GM12878 (cell line): ENCODE measurements at regions not wholly inside any gene's neighbourhood (a gene's known extent, or its start where the extent isn't known, plus 50 kb on each side); places are given as distances from the start of the nearest gene placed in this dataset.

Source experiments
- ATAC-seq: fragments of 200-7000 bp; cut with Tn5 transposase; 3 replicates; pipeline ENCODE4 v1.9.1; 2020; ENCODE audit warnings: mild to moderate bottlenecking, moderate library complexity
- BruUV-seq: library from RNA; stranded (reverse); fragments of 400-500 nt; replicated peaks from 2 replicates; lab custom pipeline; 2021; lab: Mats Ljungman, UMichigan
- CTCF ChIA-PET: fragments of 300-600 bp; sonication (Branson Sonifier 250); formaldehyde crosslinking; extraction: SDS; loops from one replicate; lab custom pipeline; 2021; ENCODE audit warnings: inconsistent platforms; lab: Yijun Ruan, JAX
- POLR2A ChIA-PET: fragments of 350-600 bp; formaldehyde crosslinking; extraction: SDS; loops from one replicate; lab custom pipeline; 2021; ENCODE audit warnings: inconsistent platforms; lab: Charles Lee
- RAD21 ChIA-PET: fragments of 300-600 bp; sonication (Branson Sonifier 250); formaldehyde crosslinking; loops from one replicate; lab custom pipeline; 2023; ENCODE audit warnings: antibody characterized with exemption; ENCODE audit not compliant: unreplicated experiment; lab: Charles Lee
- SMC1A ChIA-PET: fragments of 300-600 bp; sonication (Branson Sonifier 250); formaldehyde crosslinking; loops from one replicate; lab custom pipeline; 2023; ENCODE audit not compliant: unreplicated experiment, uncharacterized antibody; lab: Charles Lee
- DNase-seq: peaks from one replicate; pipeline ENCODE4 v3.0.0-alpha.2; 2011; ENCODE audit warnings: low read depth, low spot score
- FAIRE-seq: peaks from 3 replicates; lab custom pipeline; 2011; peaks lifted over from hg19 to GRCh38; lab: Jason Lieb, UNC
- H2AFZ ChIP-seq: 2 replicates; pipeline ENCODE4 v1.6.0; 2011; ENCODE audit warnings: low read depth, low read length, control low read depth; ENCODE audit not compliant: control insufficient read depth
- H3K27ac ChIP-seq: 2 replicates; pipeline ENCODE4 v1.5.1; 2011; ENCODE audit warnings: control low read depth; ENCODE audit not compliant: control insufficient read depth, insufficient read depth
- H3K27me3 ChIP-seq, 2 experiments: replicated peaks in 1 of 2; 2 replicates each; pipeline versions ENCODE4 v1.6.0 to v1.6.1; 2011; ENCODE audit warnings: low read length in 1 of 2; ENCODE audit not compliant: control insufficient read depth in 2 of 2, insufficient read depth in 2 of 2
- H3K36me3 ChIP-seq, 2 experiments: 2 replicates each; pipeline ENCODE4 v1.5.1; 2011; ENCODE audit warnings: low read length in 1 of 2; ENCODE audit not compliant: control insufficient read depth in 2 of 2, insufficient read depth in 2 of 2
- H3K4me1 ChIP-seq: 2 replicates; pipeline ENCODE4 v1.6.1; 2011; ENCODE audit warnings: mild to moderate bottlenecking, low read length, moderate library complexity, mixed read lengths; ENCODE audit not compliant: control insufficient read depth, insufficient read depth
- H3K4me2 ChIP-seq: 2 replicates; pipeline ENCODE4 v1.6.0; 2011; ENCODE audit warnings: control low read depth; ENCODE audit not compliant: control insufficient read depth, insufficient read depth
- H3K4me3 ChIP-seq: fragments of 200-600 bp; sonication (generic); 2 replicates; pipeline ENCODE4 v1.5.1; 2016
- H3K79me2 ChIP-seq: 2 replicates; pipeline ENCODE4 v1.6.0; 2011; ENCODE audit warnings: low read length; ENCODE audit not compliant: control insufficient read depth, insufficient read depth
- H3K9ac ChIP-seq: 2 replicates; pipeline ENCODE4 v1.8.0; 2011; ENCODE audit warnings: low read length, control low read depth, mixed read lengths; ENCODE audit not compliant: control insufficient read depth, insufficient read depth
- H3K9me3 ChIP-seq: replicated peaks from 3 replicates; pipeline ENCODE4 v1.5.1; 2011; ENCODE audit warnings: mild to moderate bottlenecking, low read length; ENCODE audit not compliant: control insufficient read depth, insufficient read depth
- H4K20me1 ChIP-seq: 2 replicates; pipeline ENCODE4 v1.6.0; 2011; ENCODE audit not compliant: control insufficient read depth, insufficient read depth
- ATF3 ChIP-seq: IDR thresholded peaks from 2 replicates; pipeline ENCODE4 v1.6.1; 2011; ENCODE audit warnings: low read depth, mild to moderate bottlenecking, low read length, moderate library complexity, borderline replicate concordance; ENCODE audit errors: extremely low read depth
- BACH1 ChIP-seq: fragments of 450-650 bp; IDR thresholded peaks from 2 replicates; pipeline ENCODE4 v1.6.1; 2017; ENCODE audit warnings: mild to moderate bottlenecking, borderline replicate concordance
- CBFB ChIP-seq: IDR thresholded peaks from 2 replicates; pipeline ENCODE4 v1.6.1; 2016; ENCODE audit warnings: antibody characterized with exemption, low read depth
- CBX5 ChIP-seq: sonication (generic); IDR thresholded peaks from 2 replicates; pipeline ENCODE4 v1.6.1; 2016; ENCODE audit warnings: low read depth, moderate library complexity, mild to moderate bottlenecking, inconsistent platforms
- CHD4 ChIP-seq: fragments of 200-600 bp; sonication (generic); IDR thresholded peaks from 2 replicates; pipeline ENCODE4 v1.6.1; 2016; ENCODE audit warnings: mild to moderate bottlenecking
- DPF2 ChIP-seq: fragments of 450-650 bp; IDR thresholded peaks from 2 replicates; pipeline ENCODE4 v1.6.1; 2017; ENCODE audit warnings: mild to moderate bottlenecking
- EED ChIP-seq: sonication (generic); IDR thresholded peaks from 2 replicates; pipeline ENCODE4 v1.6.1; 2016; ENCODE audit warnings: antibody characterized with exemption, low read depth
- ESRRA ChIP-seq: IDR thresholded peaks from 2 replicates; pipeline ENCODE4 v1.6.1; 2012; ENCODE audit warnings: mild to moderate bottlenecking, low read length, improper control_type of control experiment
- MEF2B ChIP-seq: fragments of 450-650 bp; IDR thresholded peaks from 2 replicates; pipeline ENCODE4 v1.6.1; 2018; ENCODE audit warnings: mild to moderate bottlenecking, moderate library complexity; ENCODE audit not compliant: partially characterized antibody, poor library complexity, severe bottlenecking
- PKNOX1 ChIP-seq: fragments of 450-650 bp; IDR thresholded peaks from 2 replicates; pipeline ENCODE4 v1.6.1; 2016; ENCODE audit warnings: mild to moderate bottlenecking
- POLR2A ChIP-seq: IDR thresholded peaks from 2 replicates; pipeline ENCODE4 v1.6.1; 2011; ENCODE audit warnings: low read depth, mild to moderate bottlenecking, low read length
- POLR2AphosphoS5 ChIP-seq: IDR thresholded peaks from 2 replicates; pipeline ENCODE4 v1.6.1; 2011; ENCODE audit warnings: mild to moderate bottlenecking, low read length, inconsistent platforms
- PRDM15 ChIP-seq: fragments of 450-650 bp; formaldehyde crosslinking; IDR thresholded peaks from 2 replicates; pipeline ENCODE4 v1.4.0; 2020; ENCODE audit warnings: mild to moderate bottlenecking, moderate library complexity
- RCOR1 ChIP-seq: conservative IDR thresholded peaks from 2 replicates; pipeline ENCODE4 v1.6.1; 2012; ENCODE audit warnings: low read depth, low read length, improper control_type of control experiment
- SKIL ChIP-seq: fragments of 450-650 bp; IDR thresholded peaks from 2 replicates; pipeline ENCODE4 v1.6.1; 2017; ENCODE audit warnings: mild to moderate bottlenecking, low read depth, inconsistent platforms; ENCODE audit not compliant: poor library complexity, severe bottlenecking
- TCF3 ChIP-seq: IDR thresholded peaks from 2 replicates; pipeline ENCODE4 v1.6.1; 2012; ENCODE audit warnings: low read depth, mild to moderate bottlenecking, low read length, borderline replicate concordance; ENCODE audit not compliant: insufficient read depth
- ZNF24 ChIP-seq: fragments of 450-650 bp; IDR thresholded peaks from 2 replicates; pipeline ENCODE4 v1.6.1; 2017; ENCODE audit warnings: antibody characterized with exemption, mild to moderate bottlenecking
- in situ Hi-C: fragments of 300-500 bp; cut with MboI; formaldehyde crosslinking; loops from 9 replicates; pipeline ENCODE4 v1.14.3; 2018; ENCODE audit warnings: mixed read lengths
- intact Hi-C: fragments of 100-400 bp; cut with micrococcal nuclease; formaldehyde crosslinking; loops from one replicate; pipeline ENCODE4 v1.14.2; 2022; ENCODE audit not compliant: unreplicated experiment

GRCh38 chr7:124124201-124124600 lies 91.3 kb upstream of the TMEM229A start (continued):
- TF ChIP-seq ATF3 (no peak), ZNF24 (no peak), ESRRA (no peak), PKNOX1 (no peak), MEF2B (no peak), POLR2A (no peak), TCF3 (no peak)

GRCh38 chr7:124120911-124121310 lies 88.0 kb upstream of the TMEM229A start:
- CTCF ChIA-PET = interaction anchor here (0.9 kb wide), 1 partner anchor 34 kb away, joined by 3 read pairs; no protein-coding TSS in a partner anchor
- SMC1A ChIA-PET = interaction anchor here (1.1 to 1.2 kb wide), 2 partner anchors 9 to 21 kb away, joined by 3 read pairs; no protein-coding TSS in a partner anchor
- H4K20me1 ChIP-seq = no peaks in the 10 kb centered on the region
- FAIRE-seq (no peak), DNase-seq (no peak), ATAC-seq (no peak)
- RAD21 ChIA-PET = no interaction called here
- H3K79me2 ChIP-seq = no peaks in the 10 kb centered on the region
- no peak overlapping the region for H3K4me3 ChIP-seq
- no peaks in the 10 kb centered on the region for H3K9me3 ChIP-seq
- H3K27ac ChIP-seq = no peak overlapping the region
- intact Hi-C loops = no loop called here
- H3K9ac ChIP-seq = no peak overlapping the region
- POLR2A ChIA-PET = no interaction called here
- no peaks in the 10 kb centered on the region for H3K36me3 ChIP-seq
- no peak overlapping the region for H2AFZ ChIP-seq
- no peaks in the 10 kb centered on the region for H3K27me3 ChIP-seq
- in situ Hi-C loops = no loop called here
- BruUV-seq = no TSS peak
- H3K4me1 ChIP-seq = no peaks in the 10 kb centered on the region
- no peak overlapping the region for H3K4me2 ChIP-seq
- TF ChIP-seq DPF2 = no peak
- TF ChIP-seq PRDM15 = no peak
- no peak for TF ChIP-seq RCOR1
- no peak for TF ChIP-seq CHD4
- TF ChIP-seq SKIL = no peak
- no peak for TF ChIP-seq EED
- TF ChIP-seq BACH1 = no peak
- TF ChIP-seq CBX5 = no peak
- TF ChIP-seq CBFB = no peak
- TF ChIP-seq POLR2AphosphoS5 = no peak
